A204.1 (cell line): ENCODE measurements at regions not wholly inside any gene's neighbourhood (a gene's known extent, or its start where the extent isn't known, plus 50 kb on each side); places are given as distances from the start of the nearest gene placed in this dataset.

Experiments used
- FAIRE-seq: peaks from 2 replicates; lab custom pipeline; 2012; peaks lifted over from hg19 to GRCh38; lab: Jason Lieb, UNC

DNA sequence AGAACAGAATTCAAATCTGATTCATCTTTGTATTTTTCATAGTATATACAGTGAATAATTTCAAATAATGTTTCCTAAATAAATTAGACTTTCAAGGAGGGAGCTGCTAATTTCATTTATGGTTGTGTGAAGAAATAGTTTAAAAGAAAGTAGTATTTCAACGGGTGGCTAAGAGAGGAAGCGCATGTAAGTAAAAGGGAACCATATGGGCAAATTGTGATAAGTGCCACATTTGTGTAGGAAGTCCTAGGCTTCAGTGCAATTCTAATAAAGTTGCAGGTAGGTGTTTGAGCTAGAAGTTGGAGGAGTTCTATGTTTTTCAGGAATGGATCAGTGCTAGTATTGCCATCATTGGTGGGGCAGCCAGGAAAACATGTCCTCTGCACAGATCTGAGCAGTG, 178.8 kb upstream of the PRDM1 start:
- FAIRE-seq: no peak

DNA sequence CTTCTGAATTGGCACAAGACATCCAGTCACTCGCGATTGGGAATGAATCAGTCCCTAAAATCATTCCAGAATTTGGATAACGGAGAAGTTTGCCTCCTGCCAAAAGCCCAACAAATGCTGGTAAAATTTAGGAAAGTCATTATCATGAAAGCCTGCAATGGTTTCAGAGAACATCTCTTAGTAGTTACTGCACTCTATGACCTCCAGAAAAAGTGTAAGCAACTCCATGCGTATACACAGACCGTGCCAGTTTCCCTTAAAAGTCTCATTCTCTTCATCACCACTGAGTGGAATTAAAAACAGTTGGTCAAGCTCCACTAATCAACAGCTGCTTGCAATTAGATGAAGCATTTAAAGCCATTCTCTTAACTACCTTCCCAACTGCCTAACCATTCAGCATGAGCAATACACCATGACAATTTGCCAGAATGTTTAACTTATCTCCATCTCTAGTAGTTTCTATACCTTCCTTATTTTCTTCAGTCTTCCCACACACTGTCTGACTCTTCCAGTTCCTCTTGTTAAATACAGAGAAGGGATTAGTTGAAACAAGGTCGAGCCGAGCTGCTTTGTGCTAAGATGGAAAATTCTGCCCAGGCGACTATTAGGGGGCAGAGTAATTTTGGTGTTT, 183.6 kb upstream of the PRDM1 start:
- FAIRE-seq: no peak

DNA sequence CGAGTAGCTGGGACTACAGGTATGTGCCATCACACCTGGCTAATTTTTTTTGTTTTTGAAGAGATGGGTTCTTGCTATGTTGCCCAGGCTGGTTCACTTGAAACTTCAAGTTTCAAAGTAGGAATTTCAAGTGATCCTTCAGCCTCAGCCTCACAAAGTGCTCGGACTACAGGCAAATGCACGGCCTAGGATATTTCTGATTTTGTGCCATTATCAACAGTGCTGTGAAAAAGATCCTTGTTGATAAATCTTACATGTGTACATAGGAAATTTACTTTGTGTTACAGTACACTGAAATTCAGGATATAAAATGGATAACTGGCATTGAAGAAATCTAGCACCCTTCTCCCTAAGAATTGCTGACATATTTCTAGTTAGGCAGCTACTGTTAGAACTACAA, 184.6 kb upstream of the PRDM1 start:
- no peak for FAIRE-seq

DNA sequence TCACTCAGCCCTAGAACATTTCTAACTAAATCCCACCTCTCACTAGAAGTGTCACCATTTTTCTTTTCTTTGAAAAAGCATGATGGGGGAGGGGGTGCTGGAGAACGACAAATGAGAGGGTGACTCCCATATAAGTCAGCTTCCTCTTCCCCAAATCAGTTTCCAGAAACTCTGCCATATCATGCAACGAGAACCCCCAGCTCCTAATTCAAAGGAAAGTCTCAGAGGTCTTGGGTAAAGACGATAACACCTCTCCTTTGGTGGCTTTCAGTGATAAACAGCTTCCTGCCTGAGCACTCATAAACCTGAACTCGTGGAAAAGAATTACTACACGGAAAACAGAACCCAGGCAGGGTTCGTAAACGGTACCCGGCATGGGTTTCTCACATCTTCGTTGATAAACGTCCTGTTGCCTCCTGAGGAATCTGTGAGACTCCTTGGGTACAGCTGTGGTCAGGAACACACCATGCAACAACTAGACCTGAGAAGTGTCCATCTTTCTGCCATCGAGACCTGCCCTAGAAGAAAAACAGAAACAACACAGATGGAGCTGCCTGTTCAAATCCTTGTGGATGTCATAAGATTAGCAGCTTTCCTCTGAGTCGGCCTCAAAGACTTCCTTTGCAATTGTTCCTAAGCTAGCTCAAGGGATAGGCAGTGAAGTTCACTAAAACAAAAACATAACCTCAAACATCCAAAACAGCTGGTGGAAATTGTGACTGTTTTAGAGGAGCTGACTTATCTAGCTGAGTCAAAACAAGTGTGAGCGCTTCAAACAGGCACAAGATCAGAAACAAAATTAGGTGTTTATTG, 185.8 kb upstream of the PRDM1 start:
- no peak for FAIRE-seq

DNA sequence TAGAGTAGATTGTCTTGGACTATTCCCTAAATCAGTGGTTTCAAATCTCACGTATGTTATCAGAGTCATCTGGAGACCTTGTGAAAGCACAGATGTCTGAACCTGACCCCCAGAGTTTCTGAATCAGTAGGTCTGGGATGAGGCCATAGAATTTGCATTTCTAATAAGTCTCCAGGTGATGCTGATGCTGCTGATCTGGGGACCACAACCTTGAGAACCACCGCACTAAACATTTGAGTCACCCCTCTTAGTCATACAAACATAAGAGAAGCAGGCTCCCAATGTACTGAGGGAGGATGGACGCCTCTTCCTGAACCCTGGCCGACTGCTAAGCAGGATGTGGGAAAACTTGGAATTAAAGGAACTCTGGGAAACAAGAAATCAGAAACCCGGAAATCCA, 187.8 kb upstream of the PRDM1 start:
- FAIRE-seq: no peak

DNA sequence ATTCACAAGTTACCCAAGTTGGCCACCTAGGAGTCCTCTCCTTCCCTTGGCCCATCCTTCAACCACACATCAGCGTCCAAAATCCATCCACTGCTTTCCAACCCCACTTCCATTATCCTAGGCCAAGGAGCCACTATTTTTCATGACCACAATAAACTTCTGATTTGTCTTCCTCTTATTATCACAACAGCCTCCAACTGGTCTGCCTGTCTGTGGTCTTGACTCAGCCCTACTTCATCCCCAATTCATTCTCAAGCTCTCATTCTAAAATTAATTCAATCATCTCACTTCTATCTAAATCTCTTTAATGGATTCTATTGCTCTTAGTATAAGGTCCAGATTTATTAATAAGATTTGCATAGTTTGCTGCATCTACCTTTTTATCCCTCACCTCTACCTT, 189.0 kb upstream of the PRDM1 start:
- no peak for FAIRE-seq

DNA sequence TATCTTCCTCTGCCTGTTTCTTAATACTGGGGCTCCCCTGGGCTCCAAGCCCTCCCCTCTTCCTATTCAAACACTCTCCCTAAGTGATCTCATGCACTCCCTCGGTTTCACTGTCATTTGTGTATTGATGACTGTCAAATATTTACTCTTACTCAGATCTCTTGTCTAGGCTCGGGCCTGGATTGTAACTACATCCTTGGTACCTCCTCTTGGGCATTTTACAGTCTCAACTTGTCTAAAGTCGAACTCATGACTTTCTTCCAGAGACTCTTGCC, 189.4 kb upstream of the PRDM1 start:
- FAIRE-seq: no peak

DNA sequence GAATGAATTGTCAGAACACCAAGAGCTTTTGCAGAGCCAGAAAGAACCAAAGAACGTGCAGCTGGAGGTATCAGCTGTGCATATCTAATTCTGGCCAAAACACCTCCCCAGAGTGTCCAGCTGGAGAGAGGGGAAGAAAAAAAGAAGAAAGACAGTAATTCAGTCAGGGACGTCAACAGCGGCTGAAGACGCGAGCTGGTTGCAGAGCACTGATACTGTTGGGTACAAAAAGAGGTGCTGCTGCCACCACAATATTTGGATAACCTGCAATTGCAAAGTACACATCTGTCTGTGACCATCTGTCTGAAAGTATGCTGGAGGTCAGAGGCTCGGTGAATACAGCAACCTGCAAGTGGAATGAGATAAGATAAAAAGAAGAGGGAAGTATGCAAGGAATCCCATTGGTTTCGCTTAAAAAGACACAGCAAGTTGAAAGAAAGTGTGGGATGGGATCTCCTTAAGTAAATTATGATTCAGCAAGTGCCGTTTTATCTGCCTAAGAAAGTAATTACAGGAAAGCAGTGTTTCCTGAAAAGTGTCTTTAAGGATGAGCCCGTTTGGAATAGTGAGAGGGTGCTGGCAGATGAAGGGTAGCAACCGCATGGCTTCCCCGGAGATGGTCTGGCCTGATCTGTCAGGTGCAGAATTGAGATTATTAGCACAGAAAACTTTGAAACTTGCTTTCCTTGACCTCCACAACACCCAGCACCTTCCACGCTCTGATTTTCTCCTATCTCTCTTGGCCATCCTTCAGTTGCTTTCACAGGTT, 189.9 kb upstream of the PRDM1 start:
- no peak for FAIRE-seq

DNA sequence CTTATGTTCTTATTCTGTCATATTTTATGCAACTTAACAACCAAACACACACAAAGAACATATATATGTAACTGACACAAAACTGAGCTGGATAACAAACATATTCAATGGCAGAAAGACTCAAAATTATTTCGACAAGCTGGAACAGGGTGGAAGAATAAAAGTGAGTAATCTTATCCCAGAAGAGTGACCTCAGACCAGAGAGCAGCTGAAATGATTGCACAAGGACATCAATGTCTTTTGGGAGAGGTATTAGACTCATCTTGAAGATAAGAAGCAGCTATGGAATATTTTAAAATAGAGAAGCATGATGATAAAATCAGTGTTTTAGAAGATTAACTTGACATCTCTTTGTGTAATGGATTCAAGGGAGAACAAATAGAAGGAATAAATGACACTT, 191.6 kb upstream of the PRDM1 start:
- no peak for FAIRE-seq

DNA sequence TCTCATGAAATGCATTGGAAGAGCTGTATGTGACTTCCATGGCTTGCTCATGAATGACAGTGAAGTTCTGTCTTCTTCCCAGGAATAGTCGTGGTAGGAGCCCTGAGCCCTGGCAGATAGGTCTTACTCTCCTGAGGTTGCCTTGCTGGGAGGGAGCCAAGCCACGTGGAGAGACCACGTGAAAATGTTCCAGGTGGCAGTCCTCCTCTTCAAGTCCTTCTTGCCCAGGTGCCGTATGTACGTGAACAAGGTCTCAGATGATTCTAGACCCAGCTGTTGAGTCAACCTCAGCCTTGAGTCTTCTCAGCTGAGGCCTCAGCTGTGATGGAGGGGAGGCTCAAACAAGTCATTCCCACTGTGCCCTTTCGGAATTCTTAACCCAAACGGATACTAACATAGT, 192.4 kb upstream of the PRDM1 start:
- FAIRE-seq: no peak

DNA sequence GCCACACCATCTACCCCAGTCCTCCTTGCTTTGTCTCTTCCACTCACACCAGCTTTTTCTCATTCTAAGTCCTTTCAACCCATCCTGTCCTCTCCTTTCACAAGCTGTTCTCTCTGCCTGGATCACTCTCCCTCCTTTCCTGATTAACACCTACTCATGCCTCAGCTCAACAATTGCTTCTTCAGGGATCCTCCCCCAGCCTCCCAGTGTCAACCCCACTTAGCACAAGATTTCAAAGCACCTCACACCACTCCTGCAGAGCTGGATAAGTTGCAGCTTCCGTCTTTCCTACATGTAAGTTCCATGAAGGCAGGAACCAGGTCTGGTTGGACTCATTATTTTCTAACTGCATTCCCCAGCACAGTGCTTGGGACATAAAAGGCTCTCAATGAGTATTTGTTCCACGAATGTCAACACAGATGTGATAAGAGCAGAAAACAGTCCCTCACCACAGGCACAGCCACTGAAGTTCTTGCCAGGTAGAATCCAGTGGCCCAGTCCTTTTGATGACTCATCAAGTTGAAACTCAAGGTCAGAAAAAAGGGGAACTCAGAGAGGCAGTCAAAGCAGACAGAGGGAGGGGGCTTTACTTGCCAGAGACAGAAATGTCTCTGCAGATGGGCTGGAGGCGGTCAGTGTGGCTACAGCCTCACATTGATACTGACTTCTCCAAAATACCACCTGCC, 193.4 kb upstream of the PRDM1 start:
- FAIRE-seq: no peak

DNA sequence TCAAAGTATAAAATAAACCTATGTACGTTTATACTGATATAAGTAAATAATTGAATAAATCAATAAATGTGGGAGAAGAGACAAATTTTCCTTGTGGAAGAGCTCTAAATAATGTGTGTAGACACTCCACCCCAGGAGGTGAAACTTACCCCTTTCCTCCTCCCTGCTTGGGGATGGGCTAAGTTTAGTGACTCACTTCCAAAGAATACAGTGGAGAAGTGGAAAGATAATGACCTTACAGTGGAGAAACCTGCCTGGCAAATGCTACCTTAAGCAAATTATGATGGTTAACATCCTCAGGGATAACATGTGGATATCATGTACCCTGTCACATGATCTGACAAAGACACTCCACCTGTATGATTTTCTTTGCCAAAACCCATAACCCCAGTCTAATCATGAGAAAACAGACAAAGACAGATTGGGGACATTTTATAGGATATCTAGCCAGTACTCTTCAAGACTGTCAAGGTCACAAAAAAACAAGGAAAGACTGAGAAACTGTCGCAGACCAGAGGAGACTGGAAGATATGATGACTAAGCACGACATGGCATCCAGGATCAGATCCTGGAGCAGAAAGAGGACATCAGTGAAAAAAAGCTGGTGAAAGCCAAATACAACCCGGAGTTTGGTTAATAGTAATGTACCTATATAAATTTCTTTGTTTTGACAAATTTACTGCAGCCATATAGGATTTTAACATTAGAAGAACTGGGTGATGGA, 195.5 kb upstream of the PRDM1 start:
- no peak for FAIRE-seq

DNA sequence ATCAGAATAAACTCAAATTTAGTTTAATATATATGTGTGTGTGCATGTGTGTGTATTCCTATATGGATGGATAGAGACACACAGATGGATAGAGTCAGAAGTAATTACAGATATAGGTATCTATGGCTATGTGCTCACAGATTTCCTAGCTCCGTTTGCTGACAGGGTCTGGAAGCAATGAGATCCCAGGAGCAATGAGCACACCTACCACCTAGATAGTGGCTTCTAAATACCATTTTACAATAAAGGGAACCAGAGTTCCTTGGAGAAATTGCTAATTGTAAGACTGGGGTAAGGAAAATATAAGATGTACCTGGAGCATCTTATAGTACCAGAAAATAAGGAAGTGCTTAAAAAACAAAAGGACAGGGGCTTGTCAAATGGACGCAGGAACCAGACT, 196.2 kb upstream of the PRDM1 start:
- no peak for FAIRE-seq

DNA sequence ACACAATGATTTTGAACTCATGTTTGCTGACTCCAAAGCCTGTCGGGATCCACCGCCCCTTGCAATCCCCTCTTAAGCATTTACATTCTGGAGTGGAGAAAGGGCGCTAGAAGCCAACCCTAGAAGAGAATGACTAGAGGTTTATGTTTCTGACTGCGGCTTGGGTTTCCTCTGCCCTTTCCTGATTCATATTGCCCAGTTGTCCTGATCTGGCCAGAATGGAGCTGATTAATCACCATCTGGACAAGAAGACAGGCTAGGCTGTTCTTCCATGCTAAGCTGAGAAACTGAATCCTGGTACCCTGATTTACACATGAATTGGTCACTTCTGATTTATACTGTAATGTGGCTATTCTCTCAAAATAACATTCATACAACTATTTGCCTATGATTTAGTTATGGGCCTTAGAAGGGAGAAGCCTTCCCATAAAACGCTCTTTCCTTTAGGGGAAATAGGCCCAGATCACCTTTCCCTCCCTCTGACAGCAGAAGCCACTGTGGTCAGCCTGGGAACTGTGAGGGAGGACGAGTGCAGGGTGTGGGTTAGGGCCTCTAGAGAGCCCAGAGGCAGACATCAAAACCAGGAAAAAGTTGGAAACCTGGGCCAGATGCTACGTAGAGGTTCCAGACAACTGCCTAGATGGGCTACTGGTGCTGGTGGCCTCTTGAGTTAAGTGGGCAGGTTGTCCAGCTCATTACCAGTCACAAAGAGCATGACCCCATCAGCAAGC, 199.2 kb upstream of the PRDM1 start:
- no peak for FAIRE-seq

DNA sequence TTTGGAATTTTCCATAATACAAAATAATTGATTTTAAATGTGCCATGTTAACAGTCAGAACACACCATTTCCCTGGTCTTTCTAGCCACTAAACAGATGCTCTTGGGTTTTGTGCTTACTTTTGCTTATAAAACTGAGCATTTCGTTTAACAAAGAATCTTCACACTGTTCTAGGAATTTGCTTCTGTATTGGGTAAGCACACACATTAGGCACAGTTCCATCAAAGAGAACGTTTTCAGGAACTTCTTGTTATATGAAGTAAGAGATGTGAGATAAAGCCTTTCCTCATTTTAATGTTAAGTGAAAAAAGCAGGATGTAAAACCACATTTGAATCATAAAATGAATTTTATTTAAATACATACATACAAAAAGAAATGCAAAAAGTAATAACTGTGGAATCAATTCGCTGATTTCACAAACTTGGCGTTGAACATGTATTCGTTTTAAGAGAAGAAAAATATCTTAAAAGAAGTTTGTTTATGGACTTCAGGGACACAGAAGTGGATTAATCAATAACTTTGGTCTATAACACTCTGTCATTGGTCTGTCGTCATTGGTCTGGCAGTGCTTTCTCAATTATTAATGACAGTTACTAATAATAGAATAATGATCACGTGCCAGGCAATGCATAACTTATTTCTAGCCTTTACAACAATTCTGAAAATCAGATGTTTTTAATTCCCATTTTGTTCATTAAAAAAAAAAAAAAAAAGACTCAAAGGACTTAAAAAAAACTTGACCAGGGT, 199.9 kb upstream of the PRDM1 start:
- no peak for FAIRE-seq

DNA sequence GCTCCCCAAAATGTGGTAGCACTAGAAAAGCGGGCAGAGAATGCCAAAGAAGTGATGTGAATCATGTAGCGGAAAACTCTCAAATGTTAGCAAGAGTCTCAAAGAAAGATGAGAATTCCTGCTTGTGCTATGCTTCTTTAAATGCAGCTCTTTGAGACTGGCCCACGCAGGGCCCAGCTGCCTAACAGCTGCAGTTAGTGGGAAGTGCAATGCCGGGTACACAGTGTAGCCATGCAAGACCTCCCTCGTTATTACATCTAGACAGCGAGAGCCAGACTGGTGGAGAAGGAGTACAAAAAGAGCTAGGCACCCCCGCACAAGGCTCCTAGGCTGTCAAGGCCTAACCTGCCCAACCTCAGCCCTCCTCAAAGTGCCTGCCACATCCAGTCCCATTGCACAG, 201.7 kb upstream of the PRDM1 start:
- FAIRE-seq: no peak

DNA sequence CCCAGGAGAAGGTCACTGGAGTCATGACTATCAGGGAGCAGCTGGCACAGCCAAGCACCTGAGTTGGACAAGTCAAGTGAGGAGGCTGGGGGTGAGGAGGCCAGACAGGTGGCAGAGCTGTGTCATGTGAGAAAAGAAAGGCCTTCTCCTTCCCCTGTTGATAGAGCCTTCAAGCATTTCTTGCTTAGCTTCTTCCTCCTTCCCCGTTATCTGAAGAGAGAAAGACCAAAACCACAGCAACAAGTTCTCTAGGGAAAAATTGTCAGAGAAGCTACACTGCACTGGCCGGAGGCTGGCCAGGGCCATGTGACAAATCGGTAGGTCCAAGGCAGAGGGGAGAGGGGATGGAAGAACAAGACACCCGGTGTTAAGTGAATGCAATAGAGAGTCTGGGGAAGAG, 202.1 kb upstream of the PRDM1 start:
- FAIRE-seq: no peak

DNA sequence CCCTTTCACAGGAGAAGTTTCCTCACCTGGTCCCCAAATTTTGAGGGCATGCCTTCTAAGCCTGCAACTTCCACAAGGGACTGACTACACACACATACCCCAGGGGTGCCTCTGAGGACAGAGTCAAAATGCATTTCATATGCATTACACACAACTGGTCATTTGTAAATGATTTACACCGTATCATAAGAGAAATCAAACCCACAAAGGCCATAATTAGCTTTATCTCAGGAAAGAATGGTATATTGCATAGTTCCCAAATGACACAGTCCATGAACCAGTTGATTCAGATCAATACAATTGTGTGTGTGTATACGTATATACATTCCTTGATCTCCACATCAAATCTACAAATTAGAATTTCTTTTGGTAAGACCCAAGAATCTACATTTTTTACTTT, 203.3 kb upstream of the PRDM1 start:
- no peak for FAIRE-seq

DNA sequence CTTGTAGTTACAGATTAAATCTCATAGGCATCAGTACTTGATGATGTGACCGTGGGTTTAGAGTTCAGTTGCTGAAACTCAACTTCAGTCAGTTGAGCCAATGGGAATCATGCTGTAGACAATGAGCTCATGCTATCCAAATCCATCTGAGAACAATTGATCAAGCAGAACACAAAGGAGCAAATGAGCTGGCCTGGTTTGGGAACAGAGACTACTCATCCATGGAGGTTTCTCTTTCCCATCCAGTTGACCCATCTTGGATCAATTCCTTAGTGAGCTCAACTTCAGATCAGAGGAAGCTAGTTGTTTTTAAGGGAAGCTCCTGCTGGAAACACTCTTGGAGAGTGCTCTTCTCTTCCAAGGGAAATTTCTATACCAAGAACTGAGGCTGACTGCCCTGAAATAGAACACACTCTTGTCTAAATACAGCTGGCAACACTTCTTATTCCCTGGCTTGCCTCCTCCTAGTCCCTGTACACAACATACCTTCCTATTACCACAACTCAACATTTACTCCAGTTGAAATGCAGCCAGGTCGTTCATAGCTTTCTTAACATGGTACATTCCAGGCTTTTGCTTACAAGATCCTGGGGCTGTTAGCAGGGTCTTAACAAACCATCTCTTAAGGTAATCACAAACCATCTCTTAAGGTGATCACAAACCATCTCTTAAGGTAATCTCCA, 203.9 kb upstream of the PRDM1 start:
- FAIRE-seq: no peak

DNA sequence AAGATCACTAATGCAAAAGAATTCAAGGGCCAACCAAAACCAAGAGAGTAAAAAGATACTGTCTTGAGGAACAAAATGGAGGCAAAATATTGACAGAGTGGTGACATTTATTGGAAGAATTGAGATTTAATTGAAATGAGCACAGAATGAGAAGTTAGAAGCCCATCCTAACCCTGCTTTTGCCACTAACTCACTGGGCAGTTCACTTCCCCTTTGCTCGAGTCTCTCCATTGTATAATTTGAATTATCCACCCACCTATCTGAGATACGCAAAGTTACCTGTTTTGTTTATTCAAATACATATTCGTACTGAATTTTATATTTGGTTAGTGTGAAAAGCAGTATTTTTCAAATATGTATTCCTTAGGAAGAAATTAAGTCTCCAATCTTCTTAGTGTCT, 204.5 kb upstream of the PRDM1 start:
- no peak for FAIRE-seq
